Midbrain (tissue), 1 donor: ENCODE measurements at regions not wholly inside any gene's neighbourhood (a gene's known extent, or its start where the extent isn't known, plus 50 kb on each side); places are given as distances from the start of the nearest gene placed in this dataset.

Source experiments
- DNase-seq: peaks from one replicate; lab custom pipeline; 2025; lab: John Stamatoyannopoulos, UW

DNA sequence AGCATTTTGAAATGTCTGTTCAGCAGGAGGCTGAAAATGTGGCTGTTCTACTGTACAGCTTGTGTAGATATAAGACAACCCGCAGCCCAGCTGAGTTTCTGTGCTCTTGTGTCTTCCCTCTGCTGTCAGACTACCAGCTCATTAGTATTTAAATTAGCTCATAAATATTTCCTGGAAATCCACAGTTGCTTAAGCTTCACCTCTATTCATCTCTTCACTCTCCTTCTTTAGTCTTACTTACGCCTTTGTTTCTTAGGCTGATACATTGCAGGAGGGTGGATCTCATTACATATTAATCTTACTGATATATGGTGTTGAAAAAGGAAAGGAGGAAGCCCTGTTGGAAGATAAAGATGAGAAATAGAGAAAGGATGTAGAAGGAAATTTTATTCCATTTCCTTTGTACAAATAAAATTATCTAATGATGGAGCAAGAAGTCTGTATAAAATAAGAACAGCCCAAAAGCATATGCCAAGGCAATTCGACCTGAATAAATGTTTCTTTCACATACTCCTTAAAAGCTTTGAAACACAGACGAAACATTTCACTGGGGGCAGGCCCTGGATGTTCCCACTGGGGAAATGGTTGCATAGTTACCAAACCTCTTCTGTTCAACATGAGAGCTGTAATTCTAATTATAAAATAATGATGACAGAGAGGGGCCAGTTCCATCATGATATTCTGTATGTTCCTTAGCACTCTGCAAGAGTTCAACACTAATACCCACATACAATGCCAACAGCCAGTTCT is 111.8 kb upstream of the APC start:
- no peak for DNase-seq

DNA sequence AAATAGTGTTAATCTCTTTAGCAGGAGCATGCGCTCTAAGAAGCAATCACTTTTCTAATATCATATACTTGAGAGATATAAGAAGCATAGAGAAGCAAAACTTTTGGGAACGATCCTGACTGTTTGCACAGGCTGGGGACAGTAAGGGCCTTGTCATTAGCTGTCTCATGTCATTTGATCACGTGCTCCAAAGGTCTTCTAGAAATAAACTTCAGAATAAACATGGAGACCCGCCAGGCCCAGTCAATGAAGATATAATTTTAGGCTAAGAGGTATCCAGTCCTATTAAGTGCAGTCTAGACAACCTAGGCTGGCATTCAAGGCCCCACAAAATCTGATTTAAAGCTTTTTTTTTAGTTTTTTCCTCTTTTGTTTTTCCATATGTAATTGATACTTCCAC is 111.0 kb upstream of the APC start:
- DNase-seq, result no peak

DNA sequence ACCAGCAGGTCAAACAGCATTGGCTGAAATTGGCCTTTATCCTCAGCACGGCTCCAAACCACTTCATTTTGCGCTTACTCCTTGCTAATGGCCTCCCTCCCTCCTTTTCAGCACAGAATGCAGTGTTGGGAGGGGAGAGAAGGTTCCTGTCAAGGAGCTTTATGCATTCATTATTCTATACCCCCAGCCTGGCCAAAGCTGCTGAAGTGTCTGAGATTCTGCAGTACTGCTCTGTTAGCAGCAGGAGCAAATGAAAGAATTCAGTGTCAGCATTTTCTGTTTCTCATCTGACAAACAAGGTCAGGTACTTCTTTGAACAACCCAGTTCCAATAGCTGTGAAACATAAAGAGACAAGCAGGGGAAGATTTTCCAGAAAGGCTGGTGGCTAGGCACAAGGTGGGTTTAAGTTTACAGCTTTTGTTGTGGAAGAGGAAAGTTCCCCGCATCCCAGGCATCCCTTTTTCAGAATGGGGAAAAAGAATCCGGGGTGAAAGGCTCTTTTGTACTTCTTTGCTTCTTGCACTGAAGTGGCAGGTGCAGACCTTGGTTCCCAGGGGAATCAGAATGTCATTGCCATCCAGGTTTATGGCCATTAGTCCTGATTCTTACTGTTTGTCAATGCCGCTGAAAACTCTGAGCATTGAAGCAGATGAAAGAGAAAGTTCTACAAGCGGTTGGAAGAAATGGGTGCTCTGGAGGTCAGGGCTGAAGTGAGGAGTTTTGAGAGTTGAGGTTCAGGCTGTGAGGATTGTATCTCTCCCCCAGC is 109.3 kb upstream of the APC start:
- DNase-seq, result peak; percentile 30

DNA sequence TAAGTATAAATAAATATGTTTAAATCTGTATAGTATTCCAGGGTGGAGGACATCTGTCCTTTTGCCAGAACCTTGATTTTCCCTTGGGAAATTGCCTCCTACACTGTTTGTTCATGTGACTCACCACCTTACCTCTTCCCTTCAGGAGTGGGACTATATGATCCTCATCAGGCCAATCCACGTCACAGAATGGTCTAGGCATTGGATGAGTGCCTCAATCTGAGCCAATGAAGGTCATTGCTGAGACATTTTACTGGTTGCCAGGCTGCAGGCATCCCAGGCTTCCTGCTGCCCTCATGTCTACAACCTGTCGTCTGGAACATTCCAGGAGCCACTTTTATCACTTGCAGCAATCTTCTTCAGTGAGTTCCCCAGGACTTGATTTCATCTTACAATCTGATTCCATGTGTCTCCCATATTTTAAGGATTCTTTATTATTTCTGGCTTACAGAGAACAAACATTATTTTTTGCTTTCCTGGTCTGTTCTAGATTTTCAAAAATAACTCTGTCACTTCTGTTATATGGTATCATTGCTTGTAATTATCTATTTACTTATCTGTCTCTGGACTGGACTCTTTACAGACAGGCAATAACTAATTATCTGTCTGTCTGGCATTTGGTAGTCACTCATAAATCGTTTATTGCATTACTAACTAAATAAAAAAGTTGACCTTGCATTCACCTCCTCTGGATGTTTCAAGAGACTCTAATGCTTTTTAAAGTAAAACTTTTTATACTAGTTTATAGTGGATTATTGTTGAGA is 107.3 kb upstream of the APC start:
- DNase-seq, result no peak

DNA sequence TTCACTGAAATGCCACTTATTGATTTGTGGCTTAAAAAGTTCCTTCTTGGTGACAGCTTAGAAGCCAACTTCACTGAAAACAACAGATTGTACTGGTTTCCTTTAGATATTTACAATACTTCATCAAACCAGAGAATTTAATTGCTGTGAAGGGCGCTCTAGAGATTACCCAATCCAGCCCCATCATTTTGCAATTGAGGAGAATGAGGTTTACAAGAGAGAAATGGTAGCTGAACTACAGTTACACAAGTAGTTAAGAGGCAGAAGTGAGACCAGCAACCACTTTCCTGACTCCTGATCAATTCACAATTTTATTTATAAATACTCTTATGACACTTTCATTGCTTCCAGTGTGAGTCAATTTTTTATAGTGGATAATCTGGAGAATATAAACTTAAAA is 103.5 kb upstream of the APC start:
- no peak for DNase-seq

DNA sequence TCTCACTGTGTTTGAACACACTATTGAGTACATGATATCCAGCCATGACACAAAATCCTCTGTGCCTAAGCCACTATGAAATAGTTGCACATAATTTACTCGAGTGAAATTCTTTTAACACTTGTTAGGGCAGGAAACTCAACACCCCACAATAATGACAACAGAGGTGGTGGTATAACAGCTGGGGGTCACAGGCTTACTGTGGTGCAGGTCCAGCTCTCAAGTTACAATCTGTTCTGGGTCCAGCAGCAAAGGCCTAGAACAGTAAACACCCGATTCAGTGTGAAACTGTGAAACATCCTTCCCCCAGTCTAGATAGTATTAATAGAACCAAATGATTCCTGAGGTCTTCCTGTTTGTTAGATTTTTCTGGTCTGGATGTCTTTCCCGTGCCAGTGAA is 102.9 kb upstream of the APC start:
- no peak for DNase-seq

DNA sequence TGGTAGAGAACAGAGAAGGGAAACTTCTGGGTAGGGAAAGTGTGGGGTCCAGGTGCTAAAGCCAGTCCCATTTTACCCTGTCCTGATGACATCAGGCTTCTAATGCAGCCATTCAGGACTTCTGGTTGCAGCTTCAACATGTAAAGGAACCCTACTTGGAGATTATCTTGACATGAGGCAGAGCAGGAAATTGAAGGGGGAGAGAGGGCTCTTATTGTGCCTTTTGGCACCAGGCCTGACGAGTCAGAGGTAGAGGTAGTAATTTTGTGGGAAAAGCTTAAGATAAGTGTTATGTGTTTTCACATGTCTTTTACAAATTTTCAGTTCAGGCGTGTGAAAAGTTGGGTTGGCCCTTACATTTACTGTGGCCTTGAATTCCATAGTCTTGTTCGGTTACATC is 102.4 kb upstream of the APC start:
- DNase-seq, result no peak

DNA sequence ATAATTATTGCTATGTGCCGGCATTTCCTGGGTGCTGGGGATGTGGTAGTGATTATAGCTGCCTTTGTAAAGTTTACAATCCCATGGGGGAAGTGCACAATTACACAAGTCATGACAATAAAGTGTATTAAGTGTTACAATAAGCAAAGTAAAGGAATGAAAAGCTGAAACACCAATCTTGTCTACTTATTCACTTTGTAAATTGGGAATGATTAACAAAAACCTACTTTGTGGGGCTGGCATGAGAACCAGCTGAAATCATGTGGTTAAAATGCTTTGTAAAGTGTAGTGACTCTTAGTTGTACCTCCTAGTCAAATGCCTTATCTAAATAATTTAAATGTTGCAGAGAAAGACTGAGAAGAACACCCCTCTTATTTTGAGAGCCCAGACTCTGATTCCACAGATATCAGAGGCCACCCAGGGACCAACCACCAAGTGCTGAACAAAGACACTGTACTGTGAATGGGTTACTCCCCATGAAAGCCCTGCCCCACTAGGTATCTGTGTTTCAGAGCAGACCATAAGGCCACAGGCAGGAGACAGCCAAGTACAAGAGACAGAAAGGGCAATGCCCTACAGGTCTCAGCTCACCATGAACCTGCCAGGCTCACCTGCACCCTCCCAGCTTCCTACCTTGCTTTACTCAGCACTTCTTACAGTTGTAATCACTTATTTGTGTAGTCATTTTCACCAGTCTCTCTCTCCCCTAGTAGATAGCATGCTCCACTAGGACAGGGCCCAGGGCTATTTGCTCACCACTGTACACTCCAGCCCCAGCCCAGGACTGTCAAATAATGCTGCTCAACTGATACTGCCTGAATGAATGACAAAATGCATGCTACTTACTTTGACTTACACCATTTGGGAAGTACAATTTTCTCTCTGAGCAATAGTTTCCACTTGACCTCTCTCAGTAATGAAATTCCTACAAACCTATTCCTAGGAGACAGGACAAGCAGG is 101.6 kb upstream of the APC start:
- DNase-seq, result no peak

DNA sequence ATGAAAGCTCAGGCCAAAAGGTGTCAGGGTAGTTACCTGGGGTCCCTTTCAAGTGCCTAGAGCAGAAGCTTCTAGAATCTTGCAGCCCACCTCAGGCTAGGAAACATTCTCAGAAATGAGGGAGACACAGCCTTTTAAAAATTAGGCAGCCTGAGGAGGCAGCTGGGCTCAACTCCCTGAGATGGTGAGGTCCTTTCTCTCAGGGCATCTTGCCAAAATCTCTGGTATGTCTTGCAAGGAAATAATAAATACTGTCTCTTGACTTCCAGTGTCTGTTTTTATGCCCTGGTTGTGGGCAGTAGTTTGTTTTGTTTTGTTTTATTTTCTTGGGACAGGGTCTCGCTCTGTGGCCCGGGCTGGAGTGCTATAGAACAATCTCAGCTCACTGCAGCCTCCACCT is 100.9 kb upstream of the APC start:
- DNase-seq, result no peak

DNA sequence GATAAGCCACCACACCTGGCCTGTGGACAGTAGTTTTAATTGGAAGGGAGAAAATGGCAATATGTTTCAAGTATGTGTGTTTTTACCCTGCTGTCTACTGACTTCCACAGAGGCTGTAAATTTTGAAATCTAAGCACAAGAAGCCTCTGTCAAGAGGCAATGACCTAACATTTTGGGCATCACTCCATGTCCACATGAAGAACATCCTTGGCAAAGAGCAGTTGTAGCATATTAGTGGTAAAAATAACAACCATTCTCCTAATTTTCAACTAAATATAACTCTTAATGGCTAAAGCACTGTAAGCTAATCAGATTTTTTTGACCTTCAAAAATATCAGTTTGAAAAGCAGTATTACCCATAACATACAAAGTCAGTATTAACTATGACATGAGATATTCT is 100.3 kb upstream of the APC start:
- DNase-seq, result peak; percentile 58

DNA sequence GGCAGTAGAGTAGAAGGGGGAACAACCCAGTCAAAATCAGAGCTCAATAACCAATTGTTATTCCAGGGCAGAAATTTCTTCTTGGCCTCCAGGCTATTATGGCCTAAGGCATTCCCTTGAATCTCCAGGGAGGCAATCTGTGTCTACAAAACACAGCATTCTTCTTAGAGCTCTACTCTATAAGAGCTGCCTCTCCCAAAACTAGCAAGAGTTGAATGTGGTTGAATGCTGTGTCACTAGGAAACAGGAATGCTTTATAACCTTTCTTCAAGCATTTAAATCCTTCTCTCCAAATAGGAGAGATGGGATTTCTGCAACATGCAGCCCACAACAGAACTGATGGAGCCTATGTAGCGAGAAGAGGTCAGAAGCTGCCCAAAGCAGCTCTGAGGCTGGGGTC is 97.1 kb upstream of the APC start:
- no peak for DNase-seq

DNA sequence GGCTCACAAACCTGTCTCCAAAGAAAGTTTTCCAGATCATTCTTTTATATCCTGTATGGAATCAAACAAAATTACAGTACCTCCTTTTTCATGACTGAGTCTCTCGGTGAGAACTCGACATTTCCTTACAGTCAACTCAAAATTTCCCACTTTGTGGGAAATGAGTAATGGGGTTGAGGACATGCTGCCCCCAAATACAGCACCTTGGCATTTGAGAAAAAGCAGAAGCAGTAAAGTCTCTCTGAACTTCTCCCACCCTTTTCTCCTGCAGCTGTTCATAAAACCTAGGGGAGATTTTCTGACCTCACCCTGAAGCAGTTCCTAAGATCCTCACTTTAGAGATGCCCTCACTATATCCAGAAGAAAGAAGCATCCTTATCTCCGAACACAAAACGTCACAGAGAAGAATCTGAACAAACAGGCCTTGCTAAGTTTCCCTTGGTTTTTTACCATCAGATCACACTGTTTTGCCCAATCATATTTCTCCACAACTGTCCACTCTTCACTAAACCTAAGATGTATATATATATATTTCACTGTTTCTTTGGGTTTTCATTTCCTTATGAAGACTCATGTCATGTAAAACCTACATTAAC is 96.1 kb upstream of the APC start:
- DNase-seq, result no peak

DNA sequence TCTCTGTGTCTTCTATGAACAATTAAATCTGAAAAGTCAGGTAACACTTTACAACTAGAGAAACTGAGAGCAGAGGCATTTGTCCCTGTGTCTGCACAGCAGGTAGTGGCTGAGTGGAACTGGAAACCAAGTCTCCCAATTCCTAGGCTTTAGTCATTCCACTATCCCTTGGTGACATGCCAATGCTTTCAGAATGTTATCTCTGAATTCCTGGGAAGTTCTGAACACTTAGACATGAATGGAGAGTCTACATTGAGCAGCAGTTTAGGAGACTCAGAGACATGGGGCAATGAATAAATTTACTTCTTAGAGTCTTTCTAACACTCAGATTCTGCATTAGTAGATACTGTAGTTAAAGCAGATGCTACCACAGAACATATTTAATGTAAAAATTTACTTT is 94.8 kb upstream of the APC start:
- DNase-seq, result no peak

DNA sequence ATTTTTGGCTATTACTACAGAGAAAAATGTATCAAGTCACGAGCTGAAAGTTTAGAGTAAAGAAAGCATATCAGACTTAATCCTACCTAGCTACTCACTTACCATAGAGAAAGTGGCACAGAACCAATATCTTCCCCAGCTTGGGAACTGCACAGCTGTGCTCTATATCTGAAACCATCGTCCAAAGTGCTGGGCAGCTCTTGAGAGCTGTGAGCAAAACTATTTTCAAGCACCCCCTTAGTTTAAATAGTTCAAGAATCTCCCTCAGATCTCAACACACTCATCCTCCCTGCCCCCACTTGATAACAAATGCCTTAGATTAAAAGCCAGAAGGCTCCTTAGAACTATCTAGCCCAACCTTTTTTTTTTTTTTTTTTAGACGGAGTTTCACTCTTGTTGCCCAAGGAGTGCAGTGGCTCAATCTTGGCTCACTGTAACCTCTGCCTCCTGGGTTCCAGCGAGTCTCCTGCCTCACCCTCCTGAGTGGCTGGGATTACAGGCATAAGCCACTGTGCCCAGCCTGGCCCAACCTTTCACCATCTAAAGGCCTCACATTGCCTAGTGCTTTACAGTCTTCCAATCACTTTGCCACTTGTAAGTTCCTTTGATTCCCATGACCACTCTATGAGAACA is 94.2 kb upstream of the APC start:
- DNase-seq, result no peak

DNA sequence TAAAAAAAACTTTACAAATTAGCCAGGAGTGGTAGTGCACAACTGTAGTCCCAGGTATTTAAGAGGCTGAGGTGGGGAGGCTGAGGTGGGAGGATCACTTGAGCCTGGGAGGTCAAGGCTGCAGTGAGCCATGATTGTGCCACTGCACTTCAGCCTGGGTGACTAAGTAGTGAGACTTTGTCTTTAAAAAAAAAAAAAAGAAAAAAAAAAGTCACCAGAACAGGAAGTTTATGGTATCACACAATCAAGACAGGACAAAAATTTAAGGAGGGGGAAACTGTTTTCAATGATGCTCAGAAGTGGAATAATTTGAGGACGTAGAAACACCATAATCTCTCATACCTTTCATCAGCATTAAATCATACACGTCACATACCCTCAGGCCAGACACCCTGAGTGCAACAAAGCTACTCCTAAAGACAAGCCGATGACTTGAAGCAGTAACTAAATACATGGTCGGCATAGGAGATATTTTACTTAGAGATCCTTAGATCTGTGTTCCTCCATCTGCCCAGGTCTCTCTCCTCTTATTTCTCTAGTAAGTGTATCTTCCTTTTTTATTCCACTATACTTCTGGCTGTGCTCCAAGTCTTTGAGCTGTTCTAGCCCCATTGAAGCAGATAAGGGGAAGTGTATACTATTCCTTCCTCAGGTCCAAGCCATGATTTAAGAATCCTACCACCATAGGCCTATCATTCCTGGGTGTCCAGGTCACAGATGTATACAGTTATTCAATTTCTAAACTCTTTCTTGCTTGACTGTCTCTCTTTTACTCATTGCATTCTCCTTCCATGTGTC is 91.3 kb upstream of the APC start:
- no peak for DNase-seq

DNA sequence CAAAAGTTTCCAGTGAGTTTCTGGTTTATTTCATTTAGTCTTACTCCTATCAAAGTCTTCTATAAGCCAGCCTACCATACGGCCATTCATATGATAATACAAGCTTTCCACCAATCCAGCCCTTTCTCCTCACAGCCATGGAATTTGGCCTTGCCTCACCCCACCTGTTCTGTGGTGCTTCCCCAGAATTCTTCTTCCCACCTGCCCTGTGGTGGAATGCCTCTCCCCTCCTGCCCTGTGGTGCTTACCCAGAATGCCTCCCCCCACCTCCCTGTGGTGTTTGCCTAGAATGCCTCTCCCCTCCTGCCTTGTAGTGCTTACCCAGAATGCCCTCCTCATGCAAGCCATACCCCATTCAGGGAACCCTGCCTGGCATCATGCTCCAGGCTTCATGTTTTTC is 90.3 kb upstream of the APC start:
- DNase-seq, result no peak

DNA sequence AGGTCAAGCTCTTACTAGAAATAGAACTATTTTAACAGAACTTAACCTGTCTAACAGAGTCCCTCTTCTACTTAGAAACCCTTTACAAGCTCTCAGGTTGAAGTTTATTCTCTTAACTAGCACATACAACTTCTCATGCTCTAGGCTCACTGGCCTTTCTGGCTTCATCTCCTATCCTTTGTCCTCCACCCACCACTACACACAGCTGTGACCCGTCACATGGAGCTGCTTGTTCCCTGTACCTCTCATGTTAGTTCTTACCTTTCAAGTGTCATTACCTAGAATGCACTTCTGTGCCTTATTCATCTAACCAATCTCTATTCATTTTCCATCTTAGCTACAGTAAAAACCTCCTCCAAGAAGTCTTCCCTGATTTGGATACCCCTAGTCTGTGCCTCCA is 89.4 kb upstream of the APC start:
- no peak for DNase-seq

DNA sequence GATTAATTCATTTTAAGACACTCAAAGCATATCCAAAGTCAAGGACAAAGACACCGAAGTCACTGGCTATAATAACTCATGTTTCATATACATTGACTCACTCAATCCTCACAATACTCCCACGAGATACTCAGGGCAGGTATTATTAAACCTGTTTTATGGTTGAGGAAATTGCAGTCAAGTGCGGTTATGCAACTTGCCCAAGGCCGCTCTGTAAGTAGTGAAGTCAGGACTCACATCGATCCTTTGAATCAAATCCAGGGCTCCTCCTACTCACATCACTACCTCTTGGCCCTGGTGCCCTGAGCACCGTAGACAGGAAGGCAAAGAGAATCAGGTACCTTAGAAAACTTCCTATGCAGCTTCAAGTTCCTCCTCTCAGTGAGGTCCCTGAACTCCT is 87.8 kb upstream of the APC start:
- DNase-seq, result no peak

DNA sequence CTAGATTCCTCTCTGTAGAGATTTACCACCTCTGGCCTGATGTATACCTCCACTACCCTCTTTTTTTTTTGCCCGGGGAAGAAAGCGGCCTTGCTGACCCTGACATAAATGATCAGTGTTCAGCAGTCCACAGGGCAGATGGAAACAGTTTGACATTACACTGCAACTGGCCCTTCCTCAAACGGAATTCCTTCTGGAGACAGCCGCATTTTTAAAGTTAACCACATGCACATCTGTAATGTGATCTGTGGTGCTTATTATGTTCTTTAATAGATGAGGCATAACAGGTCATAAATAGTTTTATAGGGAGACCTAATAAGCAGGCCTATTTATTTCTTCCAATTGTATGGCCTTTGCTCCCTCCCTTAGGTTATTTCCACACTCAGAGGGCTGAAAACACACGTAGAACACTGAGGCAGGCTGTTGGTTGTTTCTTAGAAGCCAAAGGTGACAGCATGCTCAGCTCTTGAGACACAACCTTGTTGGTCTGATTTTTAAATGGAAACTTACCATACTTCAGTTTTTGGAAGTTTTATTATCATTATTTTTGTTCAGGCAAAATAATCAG is 84.0 kb upstream of the APC start:
- DNase-seq, result no peak

DNA sequence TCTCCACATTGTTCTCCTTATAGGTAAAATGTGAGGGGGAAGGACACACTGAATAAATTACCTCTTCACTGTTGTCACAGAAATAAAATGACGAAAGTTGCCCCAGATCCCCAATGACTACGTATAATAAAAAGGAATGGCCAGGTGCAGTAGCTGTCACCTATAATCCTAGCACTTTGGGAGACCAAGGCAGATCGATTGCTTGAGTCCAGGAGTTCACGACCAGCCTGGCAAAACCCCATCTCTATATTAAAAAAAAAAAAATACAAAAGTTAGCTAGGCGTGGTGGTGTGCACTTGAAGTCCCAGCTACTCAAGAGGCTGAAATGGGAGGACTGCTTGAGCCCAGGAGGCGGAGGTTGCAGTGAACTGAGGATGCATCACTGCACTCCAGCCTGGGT is 82.2 kb upstream of the APC start:
- DNase-seq, result no peak
